K562 (cell line): ENCODE measurements at regions not wholly inside any gene's neighbourhood (a gene's known extent, or its start where the extent isn't known, plus 50 kb on each side); places are given as distances from the start of the nearest gene placed in this dataset.

Source experiments
- ATAC-seq: fragments of 200-7000 bp; cut with Tn5 transposase; 3 replicates; pipeline ENCODE4 v1.9.1; 2020; ENCODE audit warnings: moderate library complexity
- BruUV-seq: library from RNA; stranded (reverse); fragments of 400-500 nt; replicated peaks from 2 replicates; lab custom pipeline; 2021; lab: Mats Ljungman, UMichigan
- CTCF ChIA-PET: fragments of 300-600 bp; formaldehyde crosslinking; extraction: SDS; loops from one replicate; lab custom pipeline; 2021; ENCODE audit warnings: low intra/inter-chr PET ratio; lab: Yijun Ruan, JAX
- POLR2A ChIA-PET: fragments of 300-600, 350-650 bp; sonication (Branson Sonifier 250); formaldehyde crosslinking; extraction: SDS; loops from one replicate; lab custom pipeline; 2021; ENCODE audit warnings: antibody characterized with exemption, inconsistent platforms; lab: Yijun Ruan, JAX
- DNase-seq, 4 experiments: peaks; one replicate each; pipeline versions ENCODE4 v3.0.0 to v3.0.0-alpha.2; 2011 to 2018; ENCODE audit warnings: low spot score in 3 of 4, mixed read lengths in 3 of 4; ENCODE audit errors: extremely low read depth in 1 of 4
- FAIRE-seq: peaks from 2 replicates; lab custom pipeline; 2011; peaks lifted over from hg19 to GRCh38; lab: Jason Lieb, UNC
- H2AFZ ChIP-seq: 2 replicates; pipeline ENCODE4 v1.6.0; 2011; ENCODE audit warnings: low read depth, low read length, control low read depth, inconsistent platforms
- H3K27ac ChIP-seq: fragments of 200-600 bp; 3 replicates; pipeline ENCODE4 v1.8.0; 2011; ENCODE audit warnings: low read depth, mild to moderate bottlenecking, control low read depth, inconsistent platforms, low read length, moderate library complexity, mixed read lengths; ENCODE audit errors: extremely low read depth
- H3K27me3 ChIP-seq, 2 experiments: fragments of 300-600 bp in 1 of 2; 2 replicates in 1 of 2; 3 replicates in 1 of 2; pipeline versions ENCODE4 v1.6.0 to v1.8.0; 2011; ENCODE audit warnings: inconsistent platforms in 2 of 2, low read length in 2 of 2, mild to moderate bottlenecking in 1 of 2, mixed read lengths in 1 of 2, moderate library complexity in 1 of 2; ENCODE audit not compliant: control insufficient read depth in 2 of 2, insufficient read depth in 2 of 2
- H3K36me3 ChIP-seq: fragments of 300-600 bp; 3 replicates; pipeline ENCODE4 v1.8.0; 2011; ENCODE audit warnings: mild to moderate bottlenecking, low read length, inconsistent platforms; ENCODE audit not compliant: control insufficient read depth, insufficient read depth
- H3K4me1 ChIP-seq, 2 experiments: fragments of 200-600 bp in 1 of 2; replicated peaks in 1 of 2; 2 replicates in 1 of 2; 3 replicates in 1 of 2; pipeline versions ENCODE4 v1.5.1 to v1.8.0; 2011; ENCODE audit warnings: inconsistent platforms in 2 of 2, low read length in 2 of 2, mild to moderate bottlenecking in 1 of 2, mixed read lengths in 1 of 2, moderate library complexity in 1 of 2; ENCODE audit not compliant: control insufficient read depth in 2 of 2, insufficient read depth in 2 of 2
- H3K4me2 ChIP-seq: 2 replicates; pipeline ENCODE4 v1.6.1; 2011; ENCODE audit warnings: low read length, control low read depth, inconsistent platforms, mixed read lengths; ENCODE audit not compliant: insufficient read depth
- H3K4me3 ChIP-seq: fragments of 200-600 bp; sonication (generic), shearing (Covaris generic); 2 replicates; pipeline ENCODE4 v1.5.1; 2016; ENCODE audit warnings: control low read depth, inconsistent platforms
- H3K79me2 ChIP-seq: fragments of 200-600 bp; 3 replicates; pipeline ENCODE4 v1.8.0; 2011; ENCODE audit warnings: low read length, inconsistent platforms; ENCODE audit not compliant: control insufficient read depth, insufficient read depth
- H3K9ac ChIP-seq, 2 experiments: 2 replicates each; pipeline versions ENCODE4 v1.6.0 to v1.6.1; 2011; ENCODE audit warnings: low read depth in 2 of 2, low read length in 2 of 2, control low read depth in 1 of 2, inconsistent platforms in 1 of 2, mild to moderate bottlenecking in 1 of 2, mixed read lengths in 1 of 2; ENCODE audit not compliant: insufficient read depth in 1 of 2
- H3K9me1 ChIP-seq: one replicate; pipeline ENCODE4 v1.6.0; 2011; ENCODE audit warnings: inconsistent platforms, mild to moderate bottlenecking, low read length, moderate library complexity; ENCODE audit not compliant: control insufficient read depth, insufficient read depth
- H3K9me3 ChIP-seq: replicated peaks from 2 replicates; pipeline ENCODE4 v1.5.1; 2011; ENCODE audit warnings: low read depth, low read length, inconsistent platforms; ENCODE audit not compliant: control insufficient read depth, insufficient read depth
- H4K20me1 ChIP-seq: replicated peaks from 2 replicates; pipeline ENCODE4 v1.6.1; 2011; ENCODE audit warnings: low read length, inconsistent platforms, mixed read lengths; ENCODE audit not compliant: control insufficient read depth, insufficient read depth
- CC2D1A ChIP-seq: fragments of 450-650 bp; IDR thresholded peaks from 2 replicates; pipeline ENCODE4 v1.6.1; 2017; ENCODE audit warnings: mild to moderate bottlenecking
- CGGBP1 ChIP-seq: fragments of 250-450 bp; sonication (Bioruptor Pico); IDR thresholded peaks from 2 replicates; pipeline ENCODE4 v1.9.0; 2021; ENCODE audit warnings: mild to moderate bottlenecking
- ETV1 ChIP-seq: fragments of 450-650 bp; conservative IDR thresholded peaks from 2 replicates; pipeline ENCODE4 v1.6.1; 2016; ENCODE audit warnings: missing genetic modification characterization, control low read depth, low read depth, missing compliant biosample characterization
- HNRNPK ChIP-seq: fragments of 200-400 bp; formaldehyde crosslinking; IDR thresholded peaks from one replicate; pipeline ENCODE4 v1.6.1; 2018; ENCODE audit warnings: mild to moderate bottlenecking, low read depth, low read length; ENCODE audit not compliant: poor library complexity, severe bottlenecking
- NELFE ChIP-seq: IDR thresholded peaks from 2 replicates; pipeline ENCODE4 v1.6.1; 2011; ENCODE audit warnings: mild to moderate bottlenecking; ENCODE audit not compliant: insufficient read depth, insufficient read length
- NR2C2 ChIP-seq, 2 experiments: fragments of 200-800 bp in 1 of 2; sonication (Bioruptor generic) in 1 of 2; sonication (generic) in 1 of 2; formaldehyde crosslinking in 1 of 2; IDR thresholded peaks; 2 replicates each; pipeline versions ENCODE4 v1.6.1 to v1.8.0; 2016 to 2022; ENCODE audit warnings: mild to moderate bottlenecking in 1 of 2, missing compliant biosample characterization in 1 of 2, missing genetic modification characterization in 1 of 2, missing genetic modification reagents in 1 of 2
- POLR2AphosphoS5 ChIP-seq: IDR thresholded peaks from 2 replicates; pipeline ENCODE4 v1.6.1; 2011; ENCODE audit warnings: mild to moderate bottlenecking, low read depth, low read length, moderate library complexity; ENCODE audit not compliant: control insufficient read depth, insufficient read depth
- SRSF1 ChIP-seq: fragments of 200-400 bp; formaldehyde crosslinking; IDR thresholded peaks from 2 replicates; pipeline ENCODE4 v1.6.1; 2017; ENCODE audit warnings: mild to moderate bottlenecking, low read depth, low read length, moderate library complexity
- TBL1XR1 ChIP-seq, 2 experiments: IDR thresholded peaks; 2 replicates each; pipeline ENCODE4 v1.6.1; 2012; ENCODE audit warnings: improper control_type of control experiment in 2 of 2, low read length in 2 of 2, mild to moderate bottlenecking in 1 of 2
- TSC22D4 ChIP-seq: fragments of 450-650 bp; IDR thresholded peaks from 2 replicates; pipeline ENCODE4 v1.6.1; 2016; ENCODE audit warnings: missing genetic modification characterization, missing biosample characterization, control low read depth
- ZFPM2 ChIP-seq: fragments of 250-450 bp; sonication (Bioruptor Pico); IDR thresholded peaks from 2 replicates; pipeline ENCODE4 v1.5.1; 2022; ENCODE audit warnings: mild to moderate bottlenecking
- ZFX ChIP-seq: sonication (generic); formaldehyde crosslinking; IDR thresholded peaks from 2 replicates; pipeline ENCODE4 v1.8.0; 2022; ENCODE audit warnings: mild to moderate bottlenecking, missing genetic modification reagents, moderate library complexity
- ZNF124 ChIP-seq: sonication (generic); formaldehyde crosslinking; IDR thresholded peaks from 2 replicates; pipeline ENCODE4 v1.8.1; 2022; ENCODE audit warnings: missing genetic modification reagents
- WGBS: fragments of 100-300 bp; shearing (Covaris generic); methylation state at CpG from one replicate; pipeline ENCODE4 v1.1.6; 2016; ENCODE audit warnings: low coverage, mixed read lengths; ENCODE audit not compliant: insufficient coverage; ENCODE audit errors: missing lambda C conversion rate; 5-methylcytosine and 5-hydroxymethylcytosine counted together
- in situ Hi-C: fragments of 300-500 bp; cut with MboI; formaldehyde crosslinking; loops from 4 replicates; pipeline ENCODE4 v1.15.0; 2018; ENCODE audit warnings: inconsistent platforms, mixed read lengths
- intact Hi-C: fragments of 100-400 bp; cut with micrococcal nuclease; formaldehyde crosslinking; loops from 2 replicates; pipeline ENCODE4 v1.14.2; 2022
- TF ChIP-seq, protein P1 (sequence below): fragments of 250-450 bp; sonication (Bioruptor Pico); IDR thresholded peaks from 2 replicates; pipeline ENCODE4 v1.5.0; 2021; ENCODE audit warnings: mild to moderate bottlenecking, moderate library complexity
- TF ChIP-seq, protein P2 (sequence below): fragments of 200-400 bp; formaldehyde crosslinking; IDR thresholded peaks from 2 replicates; pipeline ENCODE4 v1.6.1; 2017; ENCODE audit warnings: mild to moderate bottlenecking, low read depth, low read length, moderate library complexity
- TF ChIP-seq, protein P3 (sequence below): fragments of 450-650 bp; formaldehyde crosslinking; conservative IDR thresholded peaks from 2 replicates; pipeline ENCODE4 v1.4.0; 2022; ENCODE audit warnings: mild to moderate bottlenecking, missing genetic modification characterization

GRCh38 chr14:54133896-54134295 lies 177.3 kb upstream of the BMP4 start:
- Histone ChIP-seq H3K79me2 (no peaks in the 10 kb centered on the region), H3K27ac (no peak overlapping the region), H3K27me3 (no peaks in the 10 kb centered on the region), H3K4me2 (no peak overlapping the region), H2AFZ (no peak overlapping the region), H3K9me3 (no peaks in the 10 kb centered on the region), H3K9ac (no peak overlapping the region), H3K36me3 (no peaks in the 10 kb centered on the region), H3K9me1 (no peaks in the 10 kb centered on the region), H4K20me1 (no peaks in the 10 kb centered on the region), H3K4me3 (no peak overlapping the region), H3K4me1 (no peaks in the 10 kb centered on the region)
- intact Hi-C loops: no loop called here
- BruUV-seq: no TSS peak
- ChIA-PET CTCF (no interaction called here), POLR2A (no interaction called here)
- WGBS: 0% methylated on average over 3 of the region's 3 CpGs
- TF ChIP-seq NR2C2 (CRISPR knock-in tag; IDR thresholded peaks at IDR 0.05): no peak
- no peak for TF ChIP-seq NR2C2 (tag; IDR thresholded peaks at IDR 0.05)
- no peak for TF ChIP-seq ZNF124 (CRISPR knock-in tag)
- TF ChIP-seq ZFPM2 (CRISPR knock-in tag): no peak
- TF ChIP-seq CGGBP1: no peak
- TF ChIP-seq TSC22D4 (tag): no peak
- TF ChIP-seq, protein P1, sequence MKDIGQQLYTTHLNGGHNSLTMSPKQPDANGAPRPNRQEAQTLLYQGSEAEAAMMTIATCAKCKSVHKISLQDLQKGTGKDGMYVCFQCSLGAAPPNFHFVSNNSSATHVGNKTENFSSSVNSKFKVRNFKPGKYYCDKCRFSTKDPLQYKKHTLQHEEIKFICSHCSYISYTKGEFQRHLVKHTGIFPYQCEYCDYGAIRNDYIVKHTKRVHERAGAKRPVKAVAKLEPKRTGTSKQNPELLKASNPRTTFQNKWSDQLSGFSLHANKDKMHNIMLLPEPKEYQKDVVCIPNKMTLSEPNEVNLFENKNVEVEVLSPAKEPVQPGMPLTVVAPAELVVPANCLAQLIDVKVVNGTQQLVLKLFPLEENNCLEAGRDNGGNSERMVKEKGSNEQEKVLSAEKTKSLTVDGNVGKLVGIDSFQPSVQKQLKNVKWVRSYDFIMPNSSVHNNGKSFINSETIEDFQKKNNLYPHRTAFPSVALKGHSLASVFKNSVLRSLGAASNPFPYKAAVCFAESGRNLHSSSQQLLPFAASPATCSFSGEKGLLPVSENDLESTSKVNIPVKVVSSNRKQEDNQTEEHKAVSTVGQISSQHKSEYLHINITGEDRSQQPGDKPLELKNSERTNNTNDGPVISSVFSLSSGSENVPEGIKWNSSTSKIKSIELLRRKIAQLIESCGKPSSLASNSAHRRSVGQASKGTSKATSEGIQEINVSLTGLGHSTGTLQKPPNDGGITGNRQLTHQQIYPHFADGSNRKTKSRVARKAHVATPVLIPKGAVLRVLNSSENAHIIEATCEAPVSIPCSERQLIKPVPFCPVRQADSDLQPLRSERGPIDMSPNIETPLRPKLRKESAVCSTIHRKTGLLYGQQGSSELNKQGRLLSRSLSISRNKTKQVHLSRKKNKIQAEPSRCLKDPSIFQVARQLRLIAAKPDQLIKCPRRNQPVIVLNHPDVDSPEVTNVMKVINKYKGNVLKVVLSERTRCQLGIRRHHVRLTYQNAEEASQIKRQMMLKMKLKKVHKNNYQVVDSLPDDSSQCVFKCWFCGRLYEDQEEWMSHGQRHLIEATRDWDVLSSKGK (CRISPR knock-in tag): no peak
- TF ChIP-seq, protein P2, sequence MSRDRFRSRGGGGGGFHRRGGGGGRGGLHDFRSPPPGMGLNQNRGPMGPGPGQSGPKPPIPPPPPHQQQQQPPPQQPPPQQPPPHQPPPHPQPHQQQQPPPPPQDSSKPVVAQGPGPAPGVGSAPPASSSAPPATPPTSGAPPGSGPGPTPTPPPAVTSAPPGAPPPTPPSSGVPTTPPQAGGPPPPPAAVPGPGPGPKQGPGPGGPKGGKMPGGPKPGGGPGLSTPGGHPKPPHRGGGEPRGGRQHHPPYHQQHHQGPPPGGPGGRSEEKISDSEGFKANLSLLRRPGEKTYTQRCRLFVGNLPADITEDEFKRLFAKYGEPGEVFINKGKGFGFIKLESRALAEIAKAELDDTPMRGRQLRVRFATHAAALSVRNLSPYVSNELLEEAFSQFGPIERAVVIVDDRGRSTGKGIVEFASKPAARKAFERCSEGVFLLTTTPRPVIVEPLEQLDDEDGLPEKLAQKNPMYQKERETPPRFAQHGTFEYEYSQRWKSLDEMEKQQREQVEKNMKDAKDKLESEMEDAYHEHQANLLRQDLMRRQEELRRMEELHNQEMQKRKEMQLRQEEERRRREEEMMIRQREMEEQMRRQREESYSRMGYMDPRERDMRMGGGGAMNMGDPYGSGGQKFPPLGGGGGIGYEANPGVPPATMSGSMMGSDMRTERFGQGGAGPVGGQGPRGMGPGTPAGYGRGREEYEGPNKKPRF: no peak
- TF ChIP-seq CC2D1A: no peak
- TF ChIP-seq, protein P3, sequence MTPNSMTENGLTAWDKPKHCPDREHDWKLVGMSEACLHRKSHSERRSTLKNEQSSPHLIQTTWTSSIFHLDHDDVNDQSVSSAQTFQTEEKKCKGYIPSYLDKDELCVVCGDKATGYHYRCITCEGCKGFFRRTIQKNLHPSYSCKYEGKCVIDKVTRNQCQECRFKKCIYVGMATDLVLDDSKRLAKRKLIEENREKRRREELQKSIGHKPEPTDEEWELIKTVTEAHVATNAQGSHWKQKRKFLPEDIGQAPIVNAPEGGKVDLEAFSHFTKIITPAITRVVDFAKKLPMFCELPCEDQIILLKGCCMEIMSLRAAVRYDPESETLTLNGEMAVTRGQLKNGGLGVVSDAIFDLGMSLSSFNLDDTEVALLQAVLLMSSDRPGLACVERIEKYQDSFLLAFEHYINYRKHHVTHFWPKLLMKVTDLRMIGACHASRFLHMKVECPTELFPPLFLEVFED (CRISPR knock-in tag): no peak
- TF ChIP-seq ETV1 (tag): no peak
- no peak for TF ChIP-seq ZFX (CRISPR knock-in tag)
- no peak for TF ChIP-seq SRSF1
- no peak for TF ChIP-seq POLR2AphosphoS5
- no peak for TF ChIP-seq TBL1XR1 (IDR thresholded peaks at IDR 0.05; ENCODE audit: low read length in 2 of 2)
- TF ChIP-seq HNRNPK: no peak
- TF ChIP-seq NELFE: no peak
- DNase-seq: no peak
- FAIRE-seq: no peak
- no peak for ATAC-seq
- in situ Hi-C loops: no loop called here
